Kidney (tissue), 13 donors: ENCODE measurements at regions not wholly inside any gene's neighbourhood (a gene's known extent, or its start where the extent isn't known, plus 50 kb on each side); places are given as distances from the start of the nearest gene placed in this dataset.

Experiments
- DNase-seq, 5 donors: peaks; one replicate each; pipeline ENCODE4 v3.0.0-alpha.2; 2013 to 2020
- FAIRE-seq: peaks from 2 replicates; lab custom pipeline; 2012; peaks lifted over from hg19 to GRCh38; lab: Jason Lieb, UNC
- H3K27ac ChIP-seq, 2 donors: one replicate each; pipeline ENCODE4 v1.7.0; 2013; ENCODE audit warnings: low read depth in 2 of 2, low read length in 2 of 2, inconsistent platforms in 1 of 2
- H3K27me3 ChIP-seq: one replicate; pipeline ENCODE4 v1.7.1; 2013; ENCODE audit warnings: low read length, inconsistent platforms; ENCODE audit not compliant: control insufficient read depth, insufficient read depth
- H3K36me3 ChIP-seq, 3 donors: one replicate each; pipeline versions ENCODE4 v1.7.0 to v1.7.1; 2013; ENCODE audit warnings: low read length in 3 of 3, control low read depth in 1 of 3, inconsistent platforms in 1 of 3; ENCODE audit not compliant: insufficient read depth in 3 of 3, control insufficient read depth in 2 of 3
- H3K4me1 ChIP-seq, 3 donors: one replicate each; pipeline versions ENCODE4 v1.7.0 to v1.7.1; 2013; ENCODE audit warnings: low read length in 3 of 3, inconsistent platforms in 1 of 3, low read depth in 1 of 3; ENCODE audit not compliant: control insufficient read depth in 2 of 3, insufficient read depth in 2 of 3
- H3K4me3 ChIP-seq, 3 donors: one replicate each; pipeline versions ENCODE4 v1.7.0 to v1.8.1; 2013; ENCODE audit warnings: low read length in 3 of 3, control low read depth in 1 of 3, inconsistent platforms in 1 of 3
- H3K9ac ChIP-seq, 3 donors: one replicate each; pipeline versions ENCODE4 v1.7.0 to v1.7.1; 2013; ENCODE audit warnings: low read length in 3 of 3, control low read depth in 1 of 3, inconsistent platforms in 1 of 3
- H3K9me3 ChIP-seq, 3 donors: one replicate each; pipeline versions ENCODE4 v1.7.0 to v1.7.1; 2013; ENCODE audit warnings: low read length in 3 of 3, control low read depth in 1 of 3, inconsistent platforms in 1 of 3; ENCODE audit not compliant: control insufficient read depth in 2 of 3, insufficient read depth in 1 of 3
- intact Hi-C: fragments of 100-400 bp; cut with DNase I; formaldehyde crosslinking; loops from one replicate; pipeline ENCODE4 v1.11.1; 2022
- TF ChIP-seq, protein P1 (sequence below): IDR thresholded peaks from 3 replicates; pipeline ENCODE4 v1.5.1; 2012; ENCODE audit warnings: mild to moderate bottlenecking, moderate library complexity, borderline replicate concordance; ENCODE audit not compliant: insufficient read depth; ENCODE audit errors: extremely low read depth
- donor health status: control.
- donor health status: control.
- donor health status: control.
- donor health status: control.
- donor health status: control.
- donor health status: DM: yes; HTN: yes; CAD: no.
- donor health status: Normal renal cell carcinoma (clear cell type).

DNA sequence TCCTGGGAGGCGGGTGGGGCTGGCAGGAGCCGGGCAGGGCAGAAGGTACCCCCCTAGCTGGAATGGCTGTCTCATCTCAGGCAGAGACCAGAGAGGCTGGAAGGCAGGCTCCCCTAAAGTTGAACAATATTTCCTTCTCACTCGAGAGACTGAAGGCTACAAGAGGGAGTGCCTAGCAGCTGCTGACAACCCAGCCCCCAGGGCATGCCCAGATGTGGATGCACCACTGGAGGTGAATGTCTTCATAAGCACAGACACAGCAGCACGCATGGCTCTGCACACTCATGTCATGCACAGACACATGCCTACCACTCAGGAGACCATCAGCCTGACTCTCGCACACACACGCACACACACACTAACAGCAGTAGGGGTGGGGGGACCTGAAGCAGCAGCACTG is 179.0 kb downstream of the CCT6B start:
- H3K4me3 ChIP-seq = no peak overlapping the region
- H3K27ac ChIP-seq = no peak overlapping the region
- H3K9ac ChIP-seq = no peak overlapping the region
- no peaks in the 10 kb centered on the region for H3K9me3 ChIP-seq
- FAIRE-seq = no peak
- DNase-seq = no peak
- intact Hi-C loops = no loop called here
- H3K27me3 ChIP-seq = no peaks in the 10 kb centered on the region
- TF ChIP-seq, protein P1, sequence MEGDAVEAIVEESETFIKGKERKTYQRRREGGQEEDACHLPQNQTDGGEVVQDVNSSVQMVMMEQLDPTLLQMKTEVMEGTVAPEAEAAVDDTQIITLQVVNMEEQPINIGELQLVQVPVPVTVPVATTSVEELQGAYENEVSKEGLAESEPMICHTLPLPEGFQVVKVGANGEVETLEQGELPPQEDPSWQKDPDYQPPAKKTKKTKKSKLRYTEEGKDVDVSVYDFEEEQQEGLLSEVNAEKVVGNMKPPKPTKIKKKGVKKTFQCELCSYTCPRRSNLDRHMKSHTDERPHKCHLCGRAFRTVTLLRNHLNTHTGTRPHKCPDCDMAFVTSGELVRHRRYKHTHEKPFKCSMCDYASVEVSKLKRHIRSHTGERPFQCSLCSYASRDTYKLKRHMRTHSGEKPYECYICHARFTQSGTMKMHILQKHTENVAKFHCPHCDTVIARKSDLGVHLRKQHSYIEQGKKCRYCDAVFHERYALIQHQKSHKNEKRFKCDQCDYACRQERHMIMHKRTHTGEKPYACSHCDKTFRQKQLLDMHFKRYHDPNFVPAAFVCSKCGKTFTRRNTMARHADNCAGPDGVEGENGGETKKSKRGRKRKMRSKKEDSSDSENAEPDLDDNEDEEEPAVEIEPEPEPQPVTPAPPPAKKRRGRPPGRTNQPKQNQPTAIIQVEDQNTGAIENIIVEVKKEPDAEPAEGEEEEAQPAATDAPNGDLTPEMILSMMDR = no peak
- H3K36me3 ChIP-seq = no peaks in the 10 kb centered on the region
- no peaks in the 10 kb centered on the region for H3K4me1 ChIP-seq

DNA sequence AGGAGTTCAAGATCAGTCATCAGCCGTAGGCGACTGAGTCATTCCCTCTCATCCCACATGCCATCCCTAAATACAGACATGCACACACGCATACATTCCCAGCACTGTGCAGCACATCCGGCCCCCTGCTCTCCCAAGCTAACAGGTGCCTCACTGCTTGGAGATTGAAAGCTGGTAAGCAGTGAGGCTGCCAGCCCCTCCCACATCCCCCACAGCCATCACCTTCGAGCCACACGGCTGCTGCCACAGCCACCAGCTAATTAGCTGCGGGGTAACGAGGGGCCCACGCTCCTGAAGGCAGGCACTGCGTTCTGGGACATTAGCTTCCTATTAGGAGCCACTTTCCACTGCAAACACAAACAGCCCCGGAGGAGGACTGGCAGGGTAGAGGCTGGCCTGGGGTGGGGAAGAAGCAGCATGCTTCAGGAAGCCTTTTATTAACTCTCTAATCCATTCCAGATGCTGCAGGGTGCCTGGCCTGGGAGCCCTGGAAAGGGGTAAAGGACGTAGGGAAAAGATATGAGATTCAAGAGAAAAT is 179.6 kb downstream of the CCT6B start:
- TF ChIP-seq, protein P1 = no peak
- no peak for FAIRE-seq
- DNase-seq = peak in 4 of 5 donors; percentile 53 to 72 (median 59)
- intact Hi-C loops = no loop called here
- H3K27ac ChIP-seq = no peak overlapping the region
- H3K36me3 ChIP-seq = no peaks in the 10 kb centered on the region
- no peaks in the 10 kb centered on the region for H3K9me3 ChIP-seq
- H3K4me3 ChIP-seq = no peak overlapping the region
- H3K27me3 ChIP-seq = no peaks in the 10 kb centered on the region
- H3K4me1 ChIP-seq = no peaks in the 10 kb centered on the region
- no peak overlapping the region for H3K9ac ChIP-seq

DNA sequence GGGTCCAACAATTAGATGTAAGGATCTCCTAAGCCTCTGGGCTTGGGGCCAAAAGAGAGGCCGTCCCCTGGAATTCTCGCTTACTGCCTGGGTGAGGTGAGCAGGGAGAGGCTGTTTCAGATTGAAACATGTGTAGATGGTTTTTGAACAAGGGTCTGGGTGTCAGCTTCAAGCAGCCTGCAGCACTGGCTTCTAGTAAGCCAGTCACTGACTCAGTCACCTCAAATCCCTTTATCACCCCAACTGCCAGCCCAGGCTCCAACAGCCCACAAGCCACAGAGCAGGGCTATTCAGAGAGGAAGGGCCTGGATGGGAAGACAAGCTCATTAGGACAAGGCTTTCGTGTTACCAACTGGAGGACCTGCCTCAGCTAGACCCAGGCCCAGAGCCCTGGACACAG is 180.2 kb downstream of the CCT6B start:
- DNase-seq (no peak), FAIRE-seq (no peak)
- no peaks in the 10 kb centered on the region for H3K27me3 ChIP-seq
- H3K9me3 ChIP-seq = no peaks in the 10 kb centered on the region
- TF ChIP-seq, protein P1 = no peak
- H3K27ac ChIP-seq = no peak overlapping the region
- no peaks in the 10 kb centered on the region for H3K36me3 ChIP-seq
- intact Hi-C loops = no loop called here
- no peaks in the 10 kb centered on the region for H3K4me1 ChIP-seq
- no peak overlapping the region for H3K9ac ChIP-seq
- no peak overlapping the region for H3K4me3 ChIP-seq

DNA sequence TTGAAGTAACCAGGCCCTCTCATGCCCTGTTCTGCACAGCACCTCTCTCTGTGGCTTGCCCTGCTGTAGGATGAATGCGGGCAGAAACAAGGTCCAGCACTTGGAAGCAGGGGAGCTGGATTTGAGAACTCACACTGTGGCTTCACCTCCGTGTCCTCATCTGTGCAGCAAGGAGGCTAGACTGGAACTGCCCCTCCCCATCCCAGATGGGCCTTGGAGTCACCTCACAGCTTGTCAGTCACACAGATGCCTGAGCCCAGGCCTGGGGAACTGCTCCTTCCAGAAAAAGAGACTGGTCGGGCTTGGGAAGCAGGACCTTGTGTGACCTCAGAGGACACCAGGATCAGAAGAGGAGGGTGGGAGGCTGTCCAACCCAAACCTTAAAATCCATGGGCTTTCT is 180.8 kb downstream of the CCT6B start:
- H3K9me3 ChIP-seq = no peaks in the 10 kb centered on the region
- no peaks in the 10 kb centered on the region for H3K36me3 ChIP-seq
- intact Hi-C loops = no loop called here
- FAIRE-seq (no peak), DNase-seq (no peak)
- no peak overlapping the region for H3K27ac ChIP-seq
- H3K27me3 ChIP-seq = no peaks in the 10 kb centered on the region
- H3K4me3 ChIP-seq = no peak overlapping the region
- TF ChIP-seq, protein P1 = no peak
- H3K9ac ChIP-seq = no peak overlapping the region
- H3K4me1 ChIP-seq = no peaks in the 10 kb centered on the region
